ENCODE measurements at regions not wholly inside any gene's neighbourhood (a gene's known extent, or its start where the extent isn't known, plus 50 kb on each side); places are given as distances from the start of the nearest gene placed in this dataset.

- Histone ChIP-seq H3K27ac (no peak overlapping the region), H3K27me3 (no peaks in the 10 kb centered on the region), H3K36me3 (no peaks in the 10 kb centered on the region), H3K4me3 (no peak overlapping the region), H3K9me3 (ENCODE audit: low read depth) (no peaks in the 10 kb centered on the region), H3K4me1 (ENCODE audit: low read depth) (peaks cover 8% of the 10 kb centered on the region)
- DNase-seq (ENCODE audit: low read depth in 1 of 2, low spot score in 1 of 2), result no peak
- TF ChIP-seq, protein P1, sequence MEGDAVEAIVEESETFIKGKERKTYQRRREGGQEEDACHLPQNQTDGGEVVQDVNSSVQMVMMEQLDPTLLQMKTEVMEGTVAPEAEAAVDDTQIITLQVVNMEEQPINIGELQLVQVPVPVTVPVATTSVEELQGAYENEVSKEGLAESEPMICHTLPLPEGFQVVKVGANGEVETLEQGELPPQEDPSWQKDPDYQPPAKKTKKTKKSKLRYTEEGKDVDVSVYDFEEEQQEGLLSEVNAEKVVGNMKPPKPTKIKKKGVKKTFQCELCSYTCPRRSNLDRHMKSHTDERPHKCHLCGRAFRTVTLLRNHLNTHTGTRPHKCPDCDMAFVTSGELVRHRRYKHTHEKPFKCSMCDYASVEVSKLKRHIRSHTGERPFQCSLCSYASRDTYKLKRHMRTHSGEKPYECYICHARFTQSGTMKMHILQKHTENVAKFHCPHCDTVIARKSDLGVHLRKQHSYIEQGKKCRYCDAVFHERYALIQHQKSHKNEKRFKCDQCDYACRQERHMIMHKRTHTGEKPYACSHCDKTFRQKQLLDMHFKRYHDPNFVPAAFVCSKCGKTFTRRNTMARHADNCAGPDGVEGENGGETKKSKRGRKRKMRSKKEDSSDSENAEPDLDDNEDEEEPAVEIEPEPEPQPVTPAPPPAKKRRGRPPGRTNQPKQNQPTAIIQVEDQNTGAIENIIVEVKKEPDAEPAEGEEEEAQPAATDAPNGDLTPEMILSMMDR (IDR thresholded peaks at IDR 0.05; ENCODE audit: low read depth, low read length), result no peak
Observed at GRCh38 chr14:61148742-61149350, 132.3 kb downstream of the TMEM30B start.

DNA sequence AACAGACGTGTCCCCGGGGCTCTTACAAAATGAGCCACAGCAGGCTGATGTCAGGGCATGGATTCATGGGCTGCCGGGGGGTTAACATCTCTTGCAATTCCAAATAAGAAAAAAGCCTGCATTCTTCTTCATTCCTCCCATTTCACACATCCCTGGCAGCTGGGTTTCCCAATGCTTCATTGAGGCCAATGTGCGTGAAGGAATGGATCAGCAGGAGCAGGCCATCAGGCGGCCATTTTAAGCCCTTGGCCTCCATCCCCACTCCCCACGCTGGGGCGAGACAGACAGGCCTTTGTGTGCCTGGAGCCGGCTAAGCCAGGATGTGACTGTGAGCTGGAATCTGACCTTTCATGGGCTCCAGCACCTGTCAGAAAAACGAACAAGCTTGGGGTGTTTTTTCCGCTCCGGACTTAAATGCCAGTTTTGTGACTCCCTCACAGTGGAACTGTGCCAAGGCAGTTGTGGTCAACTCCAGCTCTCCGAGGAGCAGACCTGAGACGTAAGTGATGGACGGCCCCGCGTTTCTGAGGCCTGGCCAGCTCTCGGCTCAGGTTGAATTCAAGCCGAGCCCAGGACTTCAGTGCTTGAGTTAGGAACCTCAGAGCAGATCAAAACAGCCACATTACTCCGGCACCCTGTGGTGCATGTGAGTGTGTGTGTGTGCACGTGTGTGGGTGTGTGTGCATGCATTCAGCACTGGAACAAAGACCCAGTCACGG is 133.1 kb downstream of the TMEM30B start:
- Histone ChIP-seq H3K4me1 (ENCODE audit: low read depth) (peaks cover under 1% of the 10 kb centered on the region), H3K9me3 (ENCODE audit: low read depth) (no peaks in the 10 kb centered on the region), H3K36me3 (no peaks in the 10 kb centered on the region), H3K27ac (no peak overlapping the region), H3K4me3 (no peak overlapping the region), H3K27me3 (no peaks in the 10 kb centered on the region)
- peak in 1 of 2 donors; percentile 94 for DNase-seq (ENCODE audit: low read depth in 1 of 2, low spot score in 1 of 2)
- TF ChIP-seq, protein P1 (IDR thresholded peaks at IDR 0.05; ENCODE audit: low read depth, low read length), result no peak

GRCh38 chr14:61147381-61147821 is 133.7 kb downstream of the TMEM30B start:
- Histone ChIP-seq H3K4me3 (no peak overlapping the region), H3K27ac (no peak overlapping the region), H3K4me1 (ENCODE audit: low read depth) (no peaks in the 10 kb centered on the region), H3K9me3 (ENCODE audit: low read depth) (no peaks in the 10 kb centered on the region), H3K36me3 (no peaks in the 10 kb centered on the region), H3K27me3 (no peaks in the 10 kb centered on the region)
- TF ChIP-seq, protein P1 (IDR thresholded peaks at IDR 0.05; ENCODE audit: low read depth, low read length), result no peak
- DNase-seq (ENCODE audit: low read depth in 1 of 2, low spot score in 1 of 2), result peak in 1 of 2 donors; percentile 50

DNA sequence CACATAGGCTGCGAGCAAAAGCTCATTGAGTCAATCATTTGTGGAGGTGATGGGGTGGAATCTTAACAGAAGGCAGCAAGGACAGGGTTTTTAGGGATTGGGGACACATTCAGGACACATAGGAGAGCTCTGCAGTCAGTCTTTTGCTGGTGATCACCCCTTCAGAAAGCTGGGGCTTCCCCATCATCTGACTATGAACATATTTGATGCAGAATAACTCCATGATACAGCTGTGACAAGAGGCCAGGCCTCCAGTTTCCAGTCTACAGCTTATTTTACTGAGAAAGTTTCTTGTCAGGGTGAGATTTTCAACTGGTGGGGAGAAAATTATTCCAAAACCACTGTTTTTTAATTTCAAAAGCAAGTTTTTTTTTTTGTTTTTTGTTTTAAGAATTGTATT is 134.2 kb downstream of the TMEM30B start:
- no peaks in the 10 kb centered on the region for H3K27me3 ChIP-seq
- TF ChIP-seq, protein P1 (IDR thresholded peaks at IDR 0.05; ENCODE audit: low read depth, low read length), result no peak
- H3K27ac ChIP-seq, result no peak overlapping the region
- no peaks in the 10 kb centered on the region for H3K9me3 ChIP-seq (ENCODE audit: low read depth)
- no peak overlapping the region for H3K4me3 ChIP-seq
- H3K36me3 ChIP-seq, result no peaks in the 10 kb centered on the region
- no peaks in the 10 kb centered on the region for H3K4me1 ChIP-seq (ENCODE audit: low read depth)
- no peak for DNase-seq (ENCODE audit: low read depth in 1 of 2, low spot score in 1 of 2)

- Histone ChIP-seq H3K4me3 (no peak overlapping the region), H3K27me3 (no peaks in the 10 kb centered on the region), H3K9me3 (ENCODE audit: low read depth) (no peaks in the 10 kb centered on the region), H3K4me1 (ENCODE audit: low read depth) (no peaks in the 10 kb centered on the region), H3K36me3 (no peaks in the 10 kb centered on the region), H3K27ac (no peak overlapping the region)
- peak in 1 of 2 donors; percentile 67 for DNase-seq (ENCODE audit: low read depth in 1 of 2, low spot score in 1 of 2)
- TF ChIP-seq, protein P1 (IDR thresholded peaks at IDR 0.05; ENCODE audit: low read depth, low read length), result no peak
Observed at GRCh38 chr14:61145903-61146481, 135.1 kb downstream of the TMEM30B start.

Measured in cardiac muscle cell (in vitro differentiated cells and primary cell).